SK-N-SH (cell line): ENCODE measurements at regions not wholly inside any gene's neighbourhood (a gene's known extent, or its start where the extent isn't known, plus 50 kb on each side); places are given as distances from the start of the nearest gene placed in this dataset.

ENCODE experiments used
- CTCF ChIA-PET: fragments of 300-600, 350-600 bp; formaldehyde crosslinking; extraction: SDS; loops from one replicate; lab custom pipeline; 2021; lab: Yijun Ruan, JAX
- POLR2A ChIA-PET: fragments of 350-600 bp; sonication (Branson Sonifier 250); formaldehyde crosslinking; extraction: SDS; loops from one replicate; lab custom pipeline; 2020; ENCODE audit warnings: antibody characterized with exemption, inconsistent platforms; lab: Yijun Ruan, JAX
- DNase-seq: peaks from one replicate; pipeline ENCODE4 v3.0.0; 2012
- H2AFZ ChIP-seq: fragments of 200-600 bp; sonication (generic); 2 replicates; pipeline ENCODE4 v1.8.1; 2016; ENCODE audit warnings: antibody characterized with exemption, mild to moderate bottlenecking, low read depth
- H3F3A ChIP-seq: fragments of 200-600 bp; sonication (generic); replicated peaks from 2 replicates; pipeline ENCODE3; 2016; ENCODE audit warnings: antibody characterized with exemption, mild to moderate bottlenecking; ENCODE audit not compliant: insufficient read depth
- H3K27ac ChIP-seq, 2 experiments: fragments of 200-500 bp in 1 of 2; fragments of 200-600 bp in 1 of 2; sonication (Bioruptor generic) in 1 of 2; sonication (generic), shearing (Covaris generic) in 1 of 2; 2 replicates each; pipeline versions ENCODE4 v1.5.1 to v1.6.1; 2014 to 2016; ENCODE audit warnings: low read depth in 2 of 2, inconsistent platforms in 1 of 2, low read length in 1 of 2, mild to moderate bottlenecking in 1 of 2, mixed read lengths in 1 of 2
- H3K27me3 ChIP-seq: fragments of 200-600 bp; sonication (generic), shearing (Covaris generic); 2 replicates; pipeline ENCODE4 v1.6.1; 2016; ENCODE audit warnings: mixed run types; ENCODE audit not compliant: insufficient read depth
- H3K36me3 ChIP-seq, 2 experiments: fragments of 200-500 bp in 1 of 2; fragments of 200-600 bp in 1 of 2; sonication (Bioruptor generic) in 1 of 2; sonication (generic) in 1 of 2; replicated peaks in 1 of 2; 2 replicates each; pipeline versions ENCODE3 to v1.5.1; 2014 to 2016; ENCODE audit warnings: low read length in 1 of 2, mild to moderate bottlenecking in 1 of 2; ENCODE audit not compliant: insufficient read depth in 2 of 2, control insufficient read depth in 1 of 2
- H3K4me1 ChIP-seq, 2 experiments: fragments of 200-500 bp in 1 of 2; fragments of 200-600 bp in 1 of 2; sonication (Bioruptor generic) in 1 of 2; sonication (generic), shearing (Covaris generic) in 1 of 2; 2 replicates each; pipeline versions ENCODE4 v1.5.1 to v1.6.1; 2014 to 2016; ENCODE audit warnings: low read depth in 1 of 2, low read length in 1 of 2, mixed run types in 1 of 2; ENCODE audit not compliant: insufficient read depth in 2 of 2, control insufficient read depth in 1 of 2
- H3K4me2 ChIP-seq: fragments of 200-600 bp; sonication (generic), shearing (Covaris generic); 2 replicates; pipeline ENCODE4 v1.6.1; 2017; ENCODE audit warnings: mixed run types
- H3K4me3 ChIP-seq, 2 experiments: fragments of 200-500 bp in 1 of 2; fragments of 200-600 bp in 1 of 2; sonication (Bioruptor generic) in 1 of 2; sonication (generic), shearing (Covaris generic) in 1 of 2; 2 replicates each; pipeline versions ENCODE4 v1.5.1 to v1.8.1; 2014 to 2016; ENCODE audit warnings: low read depth in 2 of 2, inconsistent platforms in 1 of 2, low read length in 1 of 2, mild to moderate bottlenecking in 1 of 2, mixed read lengths in 1 of 2, moderate library complexity in 1 of 2
- H3K79me2 ChIP-seq: fragments of 200-600 bp; sonication (generic); 2 replicates; pipeline ENCODE4 v1.8.1; 2017; ENCODE audit warnings: mild to moderate bottlenecking; ENCODE audit not compliant: insufficient read depth
- H3K9ac ChIP-seq: fragments of 200-600 bp; sonication (generic); 2 replicates; pipeline ENCODE4 v1.6.1; 2017; ENCODE audit warnings: mixed run types
- H3K9me2 ChIP-seq: fragments of 200-600 bp; sonication (generic); 2 replicates; pipeline ENCODE4 v1.6.1; 2017; ENCODE audit warnings: mixed run types
- H3K9me3 ChIP-seq: fragments of 200-600 bp; sonication (generic); 2 replicates; pipeline ENCODE4 v1.6.1; 2017; ENCODE audit warnings: mixed run types, mild to moderate bottlenecking, moderate library complexity
- H4K20me1 ChIP-seq: fragments of 200-600 bp; sonication (generic); 2 replicates; pipeline ENCODE4 v1.6.1; 2017; ENCODE audit warnings: mild to moderate bottlenecking, mixed run types; ENCODE audit not compliant: insufficient read depth
- CHD2 ChIP-seq: fragments of 150-350 bp; IDR thresholded peaks from 2 replicates; pipeline ENCODE4 v1.6.1; 2018; ENCODE audit warnings: low read length; ENCODE audit not compliant: partially characterized antibody
- CTCF ChIP-seq: fragments of 200-600 bp; sonication (generic); IDR thresholded peaks from 2 replicates; pipeline ENCODE4 v1.6.1; 2017; ENCODE audit warnings: antibody characterized with exemption, mild to moderate bottlenecking, moderate library complexity
- ELF1 ChIP-seq: IDR thresholded peaks from 2 replicates; pipeline ENCODE4 v1.4.0; 2012
- FOXJ3 ChIP-seq: sonication (generic); formaldehyde crosslinking; IDR thresholded peaks from 2 replicates; pipeline ENCODE4 v1.5.1; 2020; ENCODE audit warnings: mild to moderate bottlenecking, missing genetic modification reagents
- GATA2 ChIP-seq: sonication (generic); formaldehyde crosslinking; IDR thresholded peaks from 2 replicates; pipeline ENCODE4 v1.5.0; 2020; ENCODE audit warnings: mild to moderate bottlenecking, missing genetic modification reagents
- NRF1 ChIP-seq: IDR thresholded peaks from 2 replicates; pipeline ENCODE4 v1.6.1; 2012; ENCODE audit warnings: low read depth, mild to moderate bottlenecking, low read length
- POLR2AphosphoS5 ChIP-seq: IDR thresholded peaks from 2 replicates; pipeline ENCODE4 v1.6.1; 2012; ENCODE audit warnings: low read depth, low read length
- RAD21 ChIP-seq: IDR thresholded peaks from 2 replicates; pipeline ENCODE4 v1.6.1; 2012; ENCODE audit warnings: mild to moderate bottlenecking, low read length
- REST ChIP-seq: IDR thresholded peaks from 2 replicates; pipeline ENCODE4 v1.6.1; 2012; ENCODE audit warnings: mild to moderate bottlenecking, low read depth, low read length, moderate library complexity
- SIN3A ChIP-seq: IDR thresholded peaks from 2 replicates; pipeline ENCODE4 v1.6.1; 2012; ENCODE audit warnings: low read depth, mild to moderate bottlenecking, low read length, moderate library complexity, borderline replicate concordance
- SMC3 ChIP-seq: IDR thresholded peaks from 2 replicates; pipeline ENCODE4 v1.6.1; 2012; ENCODE audit warnings: low read depth, low read length, improper control_type of control experiment
- TAF1 ChIP-seq: IDR thresholded peaks from 2 replicates; pipeline ENCODE4 v1.6.1; 2012; ENCODE audit warnings: low read depth, mild to moderate bottlenecking, low read length, moderate library complexity, borderline replicate concordance
- TCF12 ChIP-seq: IDR thresholded peaks from 2 replicates; pipeline ENCODE4 v1.4.0; 2012
- TEAD4 ChIP-seq: IDR thresholded peaks from 2 replicates; pipeline ENCODE4 v1.4.0; 2012; ENCODE audit warnings: mild to moderate bottlenecking, borderline replicate concordance; ENCODE audit not compliant: insufficient read depth
- USF2 ChIP-seq: fragments of 150-350 bp; IDR thresholded peaks from 2 replicates; pipeline ENCODE4 v1.6.1; 2017; ENCODE audit warnings: antibody characterized with exemption, low read length, low read depth, borderline replicate concordance
- ZBTB33 ChIP-seq: IDR thresholded peaks from 2 replicates; pipeline ENCODE4 v1.4.0; 2012; ENCODE audit warnings: low read depth, borderline replicate concordance
- WGBS: methylation state at CpG from one replicate; pipeline ENCODE4 v1.1.6; 2017; ENCODE audit warnings: low lambda C conversion rate; 5-methylcytosine and 5-hydroxymethylcytosine counted together
- TF ChIP-seq, protein P1 (sequence below): IDR thresholded peaks from 2 replicates; pipeline ENCODE4; 2012

GRCh38 chr18:64539847-64540246, 391.0 kb upstream of the LINC00305 start:
- H3K27me3 ChIP-seq: no peaks in the 10 kb centered on the region
- WGBS: 10% methylated on average over 1 of the region's 1 CpG
- peaks cover 3% of the 10 kb centered on the region for H3F3A ChIP-seq
- H3K9ac ChIP-seq: no peak overlapping the region
- CTCF ChIA-PET: no interaction called here
- H4K20me1 ChIP-seq: no peaks in the 10 kb centered on the region
- H3K9me2 ChIP-seq: no peaks in the 10 kb centered on the region
- no peak for DNase-seq
- H3K4me3 ChIP-seq: no peak overlapping the region
- POLR2A ChIA-PET: no interaction called here
- no peak overlapping the region for H3K27ac ChIP-seq
- no peaks in the 10 kb centered on the region for H3K79me2 ChIP-seq
- no peaks in the 10 kb centered on the region; the same call in 1 of the 2 replicates for H3K9me3 ChIP-seq
- H3K4me2 ChIP-seq: no peak overlapping the region
- no peak for TF ChIP-seq CTCF
- TF ChIP-seq FOXJ3 (CRISPR knock-in tag): no peak
- TF ChIP-seq REST: no peak
- no peak for TF ChIP-seq ZBTB33
- no peak for TF ChIP-seq CHD2
- H3K4me1 ChIP-seq: no peaks in the 10 kb centered on the region
- H2AFZ ChIP-seq: no peak overlapping the region
- no peaks in the 10 kb centered on the region for H3K36me3 ChIP-seq

GRCh38 chr18:64528646-64529045, 379.8 kb upstream of the LINC00305 start:
- H3K4me3 ChIP-seq: no peak overlapping the region
- H3K79me2 ChIP-seq: no peaks in the 10 kb centered on the region
- H3K27me3 ChIP-seq: no peaks in the 10 kb centered on the region
- no peaks in the 10 kb centered on the region for H3K4me1 ChIP-seq
- DNase-seq: no peak
- H3K9me3 ChIP-seq: no peaks in the 10 kb centered on the region
- no peak overlapping the region for H3K27ac ChIP-seq
- 40% methylated on average over 3 of the region's 3 CpGs for WGBS
- POLR2A ChIA-PET: no interaction called here
- no peaks in the 10 kb centered on the region for H4K20me1 ChIP-seq
- H3F3A ChIP-seq: no peaks in the 10 kb centered on the region
- CTCF ChIA-PET: no interaction called here
- H3K9me2 ChIP-seq: no peaks in the 10 kb centered on the region
- H3K4me2 ChIP-seq: no peak overlapping the region
- no peaks in the 10 kb centered on the region for H3K36me3 ChIP-seq
- no peak overlapping the region for H3K9ac ChIP-seq
- H2AFZ ChIP-seq: no peak overlapping the region
- TF ChIP-seq ELF1 (no peak), NRF1 (no peak), SIN3A (no peak), GATA2 (no peak), TEAD4 (no peak), TAF1 (no peak), TCF12 (no peak), RAD21 (no peak), SMC3 (no peak), CTCF (no peak), USF2 (no peak), POLR2AphosphoS5 (no peak)
- TF ChIP-seq, protein P1, sequence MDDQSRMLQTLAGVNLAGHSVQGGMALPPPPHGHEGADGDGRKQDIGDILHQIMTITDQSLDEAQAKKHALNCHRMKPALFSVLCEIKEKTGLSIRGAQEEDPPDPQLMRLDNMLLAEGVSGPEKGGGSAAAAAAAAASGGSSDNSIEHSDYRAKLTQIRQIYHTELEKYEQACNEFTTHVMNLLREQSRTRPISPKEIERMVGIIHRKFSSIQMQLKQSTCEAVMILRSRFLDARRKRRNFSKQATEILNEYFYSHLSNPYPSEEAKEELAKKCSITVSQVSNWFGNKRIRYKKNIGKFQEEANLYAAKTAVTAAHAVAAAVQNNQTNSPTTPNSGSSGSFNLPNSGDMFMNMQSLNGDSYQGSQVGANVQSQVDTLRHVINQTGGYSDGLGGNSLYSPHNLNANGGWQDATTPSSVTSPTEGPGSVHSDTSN: no peak
